WERI-Rb-1 (cell line): ENCODE measurements at regions not wholly inside any gene's neighbourhood (a gene's known extent, or its start where the extent isn't known, plus 50 kb on each side); places are given as distances from the start of the nearest gene placed in this dataset.

Source experiments
- DNase-seq: peaks from one replicate; pipeline ENCODE4 v3.0.0-alpha.2; 2020
- H3K27ac ChIP-seq: fragments of 250-450 bp; sonication (Bioruptor Pico); 2 replicates; pipeline ENCODE4 v1.5.1; 2020; ENCODE audit warnings: mild to moderate bottlenecking, moderate library complexity
- H3K27me3 ChIP-seq: fragments of 250-450 bp; sonication (Bioruptor Pico); 2 replicates; pipeline ENCODE4 v1.5.1; 2021; ENCODE audit warnings: mild to moderate bottlenecking, low read depth, moderate library complexity; ENCODE audit not compliant: insufficient read depth, severe bottlenecking
- H3K36me3 ChIP-seq: fragments of 250-450 bp; sonication (Bioruptor Pico); 2 replicates; pipeline ENCODE4 v1.5.1; 2020; ENCODE audit warnings: mild to moderate bottlenecking, moderate library complexity
- H3K4me3 ChIP-seq: 2 replicates; pipeline ENCODE4 v1.5.1; 2011; ENCODE audit warnings: low read depth, mild to moderate bottlenecking, control low read depth, low read length
- H3K9me3 ChIP-seq: fragments of 250-450 bp; sonication (Bioruptor Pico); 2 replicates; pipeline ENCODE4 v1.5.1; 2021; ENCODE audit warnings: mild to moderate bottlenecking, moderate library complexity; ENCODE audit not compliant: severe bottlenecking
- TF ChIP-seq, protein P1 (sequence below): IDR thresholded peaks from 2 replicates; pipeline ENCODE4 v1.5.1; 2011; ENCODE audit warnings: low read depth, mild to moderate bottlenecking, control low read depth, inconsistent platforms, low read length

DNA sequence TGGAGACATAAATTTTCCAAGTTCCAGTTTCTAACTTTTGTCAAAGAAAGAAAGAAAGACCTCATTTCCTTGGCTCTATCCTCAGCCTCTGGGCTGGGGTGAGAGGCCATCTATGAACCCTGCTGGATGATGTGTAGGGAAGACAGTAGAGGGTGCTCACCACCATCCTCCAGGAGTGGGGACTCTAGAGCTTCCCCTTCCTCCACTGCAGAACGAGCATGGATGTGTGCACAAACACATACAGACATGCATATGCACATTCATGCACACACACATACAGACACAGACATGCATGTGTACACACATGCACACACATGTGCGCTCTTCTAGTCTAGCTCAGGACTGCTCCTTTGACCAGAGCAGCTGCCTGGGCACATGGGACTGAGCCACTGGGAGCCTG, 565.8 kb downstream of the BUD13 start:
- Histone ChIP-seq H3K36me3 (no peaks in the 10 kb centered on the region), H3K4me3 (no peak overlapping the region), H3K27ac (no peak overlapping the region), H3K27me3 (no peaks in the 10 kb centered on the region), H3K9me3 (no peaks in the 10 kb centered on the region)
- TF ChIP-seq, protein P1, sequence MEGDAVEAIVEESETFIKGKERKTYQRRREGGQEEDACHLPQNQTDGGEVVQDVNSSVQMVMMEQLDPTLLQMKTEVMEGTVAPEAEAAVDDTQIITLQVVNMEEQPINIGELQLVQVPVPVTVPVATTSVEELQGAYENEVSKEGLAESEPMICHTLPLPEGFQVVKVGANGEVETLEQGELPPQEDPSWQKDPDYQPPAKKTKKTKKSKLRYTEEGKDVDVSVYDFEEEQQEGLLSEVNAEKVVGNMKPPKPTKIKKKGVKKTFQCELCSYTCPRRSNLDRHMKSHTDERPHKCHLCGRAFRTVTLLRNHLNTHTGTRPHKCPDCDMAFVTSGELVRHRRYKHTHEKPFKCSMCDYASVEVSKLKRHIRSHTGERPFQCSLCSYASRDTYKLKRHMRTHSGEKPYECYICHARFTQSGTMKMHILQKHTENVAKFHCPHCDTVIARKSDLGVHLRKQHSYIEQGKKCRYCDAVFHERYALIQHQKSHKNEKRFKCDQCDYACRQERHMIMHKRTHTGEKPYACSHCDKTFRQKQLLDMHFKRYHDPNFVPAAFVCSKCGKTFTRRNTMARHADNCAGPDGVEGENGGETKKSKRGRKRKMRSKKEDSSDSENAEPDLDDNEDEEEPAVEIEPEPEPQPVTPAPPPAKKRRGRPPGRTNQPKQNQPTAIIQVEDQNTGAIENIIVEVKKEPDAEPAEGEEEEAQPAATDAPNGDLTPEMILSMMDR: no peak; the same call in 1 of the 2 replicates
- DNase-seq: no peak

DNA sequence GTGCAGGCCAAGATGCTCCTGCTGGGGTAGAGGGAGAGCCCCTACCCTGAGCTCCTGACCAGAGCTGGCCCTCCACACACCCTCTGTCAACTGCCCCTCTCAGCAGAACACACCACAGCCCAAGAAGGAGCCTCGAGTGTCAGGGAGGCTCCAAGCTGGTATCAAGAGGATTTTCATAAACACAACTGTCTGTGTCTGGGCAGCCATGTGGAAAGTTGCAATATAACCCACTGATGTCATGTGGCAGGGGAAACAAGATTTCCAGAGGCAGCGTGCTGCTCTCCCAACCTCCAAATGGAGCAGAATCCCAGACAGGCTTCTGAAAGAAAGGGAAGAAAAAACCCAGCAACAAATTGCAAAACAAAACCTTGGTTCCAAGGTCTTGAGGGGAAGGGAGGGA, 569.9 kb downstream of the BUD13 start:
- TF ChIP-seq, protein P1: no peak
- Histone ChIP-seq H3K27me3 (no peaks in the 10 kb centered on the region), H3K27ac (peak overlapping the region; percentile 61), H3K4me3 (no peak overlapping the region), H3K9me3 (no peaks in the 10 kb centered on the region), H3K36me3 (no peaks in the 10 kb centered on the region)
- DNase-seq: no peak

DNA sequence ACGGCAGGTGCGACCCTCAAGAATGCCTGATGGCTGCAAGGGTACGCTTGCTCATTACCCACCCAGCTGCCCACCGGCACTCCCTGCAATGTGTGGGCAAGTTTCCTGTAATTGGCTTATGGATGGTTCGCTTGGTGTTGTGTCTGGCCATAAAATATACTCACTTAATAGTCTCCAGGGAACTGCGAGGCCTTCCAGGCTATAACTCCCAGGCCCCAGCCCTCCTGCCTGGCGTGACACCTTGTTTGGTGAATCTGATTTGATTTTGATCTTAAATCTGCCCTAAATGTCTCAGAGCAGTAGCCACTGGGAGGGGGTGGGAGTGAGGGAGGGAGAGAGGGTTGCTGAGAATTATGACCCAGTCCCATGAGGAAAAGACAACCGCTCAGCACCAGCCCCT, 572.2 kb downstream of the BUD13 start:
- DNase-seq: no peak

DNA sequence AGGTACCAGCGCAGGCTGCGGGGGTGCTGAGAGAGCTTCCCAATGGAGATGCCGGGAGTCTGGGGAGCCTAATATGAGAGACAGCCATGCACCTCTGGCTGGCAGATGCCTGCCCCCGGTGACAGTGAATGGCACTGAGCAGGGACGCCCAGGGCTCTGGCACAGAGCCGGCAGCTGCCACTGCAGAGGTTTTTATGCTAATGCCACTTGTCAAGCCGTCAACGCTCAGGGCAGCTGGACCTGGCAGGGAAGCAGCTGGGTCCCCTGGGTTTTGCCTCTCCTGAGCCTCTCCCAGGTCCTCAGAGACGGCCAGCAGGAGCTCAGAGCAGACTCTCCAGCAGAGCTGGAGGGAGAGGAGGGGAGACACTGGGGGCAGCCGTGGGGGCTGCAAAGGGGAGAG, 573.6 kb downstream of the BUD13 start:
- DNase-seq: peak; percentile 30
- H3K27ac ChIP-seq: no peak overlapping the region
- H3K4me3 ChIP-seq: no peak overlapping the region
- TF ChIP-seq, protein P1: 0 out of 2 replicates have a peak, but pooled peaks have one; percentile 14
- no peaks in the 10 kb centered on the region for H3K27me3 ChIP-seq
- H3K36me3 ChIP-seq: no peaks in the 10 kb centered on the region
- no peaks in the 10 kb centered on the region for H3K9me3 ChIP-seq

More for the DNA sequence above, 572.2 kb downstream of the BUD13 start:
- Histone ChIP-seq H3K27me3 (no peaks in the 10 kb centered on the region), H3K36me3 (no peaks in the 10 kb centered on the region), H3K27ac (no peak overlapping the region), H3K9me3 (no peaks in the 10 kb centered on the region), H3K4me3 (no peak overlapping the region)
- TF ChIP-seq, protein P1: no peak

DNA sequence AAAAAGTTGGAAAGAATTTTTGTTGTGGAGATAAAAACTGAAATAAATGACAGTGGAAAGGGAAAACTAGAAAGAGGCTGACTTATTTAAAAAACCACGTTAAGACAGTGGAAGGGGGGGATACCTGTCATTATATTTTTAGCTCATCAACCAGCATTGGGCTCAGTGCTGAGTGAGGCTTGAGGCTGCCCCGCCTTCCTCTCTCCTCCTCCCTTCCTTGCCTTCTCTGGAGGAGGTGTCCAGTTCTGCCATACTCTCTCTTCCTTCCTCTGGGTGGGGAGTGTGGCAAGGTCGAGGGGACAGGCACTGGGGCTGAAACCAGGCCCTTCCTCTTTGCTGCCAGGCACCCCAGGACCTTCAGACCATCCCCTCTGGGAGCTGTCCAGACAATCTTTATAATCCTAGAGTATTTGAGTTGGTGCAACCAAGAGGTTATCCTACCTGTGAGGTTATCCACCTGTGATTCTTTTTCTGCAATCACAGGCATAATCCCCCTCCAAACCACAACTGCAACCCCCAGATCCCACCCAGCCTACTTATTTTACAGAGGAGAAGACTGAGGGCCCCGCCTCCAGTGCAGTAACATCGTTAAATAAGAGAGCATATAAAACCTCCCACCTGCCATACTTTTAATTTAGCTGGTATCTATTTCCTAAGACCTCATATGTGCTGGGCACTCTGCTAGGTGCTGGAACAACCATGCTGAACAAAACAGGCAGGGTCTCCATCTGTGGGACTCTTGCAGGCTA, 578.5 kb downstream of the BUD13 start:
- DNase-seq: no peak
- H3K36me3 ChIP-seq: no peaks in the 10 kb centered on the region
- no peaks in the 10 kb centered on the region for H3K27me3 ChIP-seq
- H3K27ac ChIP-seq: no peak overlapping the region; the same call in 1 of the 2 replicates
- H3K4me3 ChIP-seq: peak overlapping the region; percentile 67
- no peaks in the 10 kb centered on the region for H3K9me3 ChIP-seq
- TF ChIP-seq, protein P1: no peak
